Colonic mucosa (tissue), 4 donors: ENCODE measurements at regions not wholly inside any gene's neighbourhood (a gene's known extent, or its start where the extent isn't known, plus 50 kb on each side); places are given as distances from the start of the nearest gene placed in this dataset.

Experiments used
- DNase-seq: peaks from one replicate; pipeline ENCODE4 v3.0.0-alpha.2; 2020
- H3K27ac ChIP-seq: fragments of 200-600 bp; one replicate; pipeline ENCODE4 v1.8.0; 2021
- H3K27me3 ChIP-seq: fragments of 200-600 bp; one replicate; pipeline ENCODE4 v1.8.0; 2021
- H3K36me3 ChIP-seq: fragments of 200-600 bp; one replicate; pipeline ENCODE4 v1.8.0; 2021
- H3K4me1 ChIP-seq: fragments of 200-600 bp; one replicate; pipeline ENCODE4 v1.8.0; 2021; ENCODE audit warnings: mild to moderate bottlenecking
- H3K4me3 ChIP-seq: fragments of 200-600 bp; one replicate; pipeline ENCODE4 v1.8.0; 2021
- H3K9ac ChIP-seq, 2 donors: one replicate each; pipeline ENCODE4 v1.7.0; 2013; ENCODE audit warnings: control low read depth in 2 of 2, low read depth in 2 of 2, low read length in 2 of 2
- H3K9me3 ChIP-seq: fragments of 200-600 bp; one replicate; pipeline ENCODE4 v1.8.0; 2021
- CTCF ChIP-seq: fragments of 200-600 bp; IDR thresholded peaks from one replicate; pipeline ENCODE4 v1.8.0; 2022; ENCODE audit warnings: antibody characterized with exemption, mild to moderate bottlenecking
- intact Hi-C: fragments of 100-400 bp; cut with DNase I; formaldehyde crosslinking; loops from one replicate; pipeline ENCODE4 v1.14.1; 2022
- donor health status: healthy.
- donor health status: DM: no; HTN: no; CAD: no.
- donor health status: DM: no; HTN: no; CAD: no.

- no peak overlapping the region for H3K4me3 ChIP-seq
- no peak for TF ChIP-seq CTCF
- H3K4me1 ChIP-seq: no peaks in the 10 kb centered on the region
- H3K27ac ChIP-seq: no peak overlapping the region
- no peaks in the 10 kb centered on the region for H3K27me3 ChIP-seq
- intact Hi-C loops: no loop called here
- H3K36me3 ChIP-seq: no peaks in the 10 kb centered on the region
- H3K9ac ChIP-seq: no peak overlapping the region
- no peaks in the 10 kb centered on the region for H3K9me3 ChIP-seq
- DNase-seq: no peak
Observed at GRCh38 chr2:138333677-138334076, 167.9 kb upstream of the SPOPL start.

- H3K9me3 ChIP-seq: no peaks in the 10 kb centered on the region
- H3K27me3 ChIP-seq: no peaks in the 10 kb centered on the region
- H3K27ac ChIP-seq: no peak overlapping the region
- no peaks in the 10 kb centered on the region for H3K4me1 ChIP-seq
- H3K9ac ChIP-seq: no peak overlapping the region
- DNase-seq: no peak
- H3K4me3 ChIP-seq: no peak overlapping the region
- TF ChIP-seq CTCF: no peak
- intact Hi-C loops: no loop called here
- H3K36me3 ChIP-seq: no peaks in the 10 kb centered on the region
Observed at GRCh38 chr2:138334323-138334722, 167.2 kb upstream of the SPOPL start.

- no peak overlapping the region for H3K27ac ChIP-seq
- H3K9me3 ChIP-seq: no peaks in the 10 kb centered on the region
- intact Hi-C loops: no loop called here
- no peaks in the 10 kb centered on the region for H3K36me3 ChIP-seq
- H3K4me3 ChIP-seq: no peak overlapping the region
- no peaks in the 10 kb centered on the region for H3K4me1 ChIP-seq
- DNase-seq: no peak
- no peak overlapping the region for H3K9ac ChIP-seq
- H3K27me3 ChIP-seq: no peaks in the 10 kb centered on the region
- TF ChIP-seq CTCF: no peak
Observed at GRCh38 chr2:138335036-138335435, 166.5 kb upstream of the SPOPL start.

GRCh38 chr2:138336146-138336545, 165.4 kb upstream of the SPOPL start:
- Histone ChIP-seq H3K9me3 (no peaks in the 10 kb centered on the region), H3K27ac (no peak overlapping the region), H3K9ac (no peak overlapping the region), H3K4me3 (no peak overlapping the region), H3K4me1 (no peaks in the 10 kb centered on the region), H3K36me3 (no peaks in the 10 kb centered on the region), H3K27me3 (no peaks in the 10 kb centered on the region)
- intact Hi-C loops: no loop called here
- no peak for TF ChIP-seq CTCF
- no peak for DNase-seq

- Histone ChIP-seq H3K36me3 (no peaks in the 10 kb centered on the region), H3K9me3 (no peaks in the 10 kb centered on the region), H3K27ac (no peak overlapping the region), H3K4me1 (no peaks in the 10 kb centered on the region), H3K9ac (no peak overlapping the region), H3K27me3 (no peaks in the 10 kb centered on the region), H3K4me3 (no peak overlapping the region)
- no peak for DNase-seq
- no peak for TF ChIP-seq CTCF
- intact Hi-C loops: no loop called here
Observed at GRCh38 chr2:138355244-138355643, 146.3 kb upstream of the SPOPL start.

DNA sequence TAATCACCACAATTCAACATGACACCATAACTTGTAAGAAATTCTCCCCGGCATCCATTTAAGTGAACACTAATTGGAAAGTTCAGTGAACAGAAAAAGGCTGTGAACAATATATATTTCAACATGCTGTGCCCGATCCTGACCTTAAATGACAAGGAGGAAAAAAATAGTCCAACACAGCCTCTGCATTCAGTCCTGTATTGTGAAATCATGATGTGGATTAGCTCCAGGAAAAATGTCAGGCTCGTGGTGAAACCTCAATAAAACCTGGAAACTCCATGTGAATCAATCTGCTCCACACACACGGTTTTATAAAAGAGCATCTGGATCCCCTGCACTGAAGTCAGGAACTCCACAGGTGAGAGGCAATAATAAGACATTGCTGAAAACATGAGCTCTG, 145.4 kb upstream of the SPOPL start:
- Histone ChIP-seq H3K4me1 (no peaks in the 10 kb centered on the region), H3K27ac (no peak overlapping the region), H3K9me3 (no peaks in the 10 kb centered on the region), H3K9ac (no peak overlapping the region), H3K27me3 (no peaks in the 10 kb centered on the region), H3K36me3 (no peaks in the 10 kb centered on the region), H3K4me3 (no peak overlapping the region)
- intact Hi-C loops: no loop called here
- no peak for DNase-seq
- no peak for TF ChIP-seq CTCF
